GM12873 (cell line): ENCODE measurements at regions not wholly inside any gene's neighbourhood (a gene's known extent, or its start where the extent isn't known, plus 50 kb on each side); places are given as distances from the start of the nearest gene placed in this dataset.

Source experiments
- CTCF ChIP-seq: IDR thresholded peaks from 2 replicates; pipeline ENCODE4 v1.5.1; 2012; ENCODE audit warnings: low read depth, mild to moderate bottlenecking, moderate library complexity, low read length, control low read depth; ENCODE audit not compliant: insufficient read depth; ENCODE audit errors: missing control alignments

- no peak for TF ChIP-seq CTCF
Measured at GRCh38 chr7:106582365-106582764, 78.6 kb downstream of the CCDC71L start.

GRCh38 chr7:106575138-106575823 lies 85.7 kb downstream of the CCDC71L start:
- TF ChIP-seq CTCF = no peak

GRCh38 chr7:106573738-106574137 lies 87.2 kb downstream of the CCDC71L start:
- no peak for TF ChIP-seq CTCF

GRCh38 chr7:106573125-106573663 lies 87.8 kb downstream of the CCDC71L start:
- no peak for TF ChIP-seq CTCF

- TF ChIP-seq CTCF = no peak
Measured at GRCh38 chr7:106572394-106573124, 88.4 kb downstream of the CCDC71L start.

- TF ChIP-seq CTCF = no peak
Measured at GRCh38 chr7:106571563-106571962, 89.4 kb downstream of the CCDC71L start.

- no peak for TF ChIP-seq CTCF
Measured at GRCh38 chr7:106570948-106571418, 90.0 kb downstream of the CCDC71L start.
